ENCODE measurements at regions not wholly inside any gene's neighbourhood (a gene's known extent, or its start where the extent isn't known, plus 50 kb on each side); places are given as distances from the start of the nearest gene placed in this dataset.

DNA sequence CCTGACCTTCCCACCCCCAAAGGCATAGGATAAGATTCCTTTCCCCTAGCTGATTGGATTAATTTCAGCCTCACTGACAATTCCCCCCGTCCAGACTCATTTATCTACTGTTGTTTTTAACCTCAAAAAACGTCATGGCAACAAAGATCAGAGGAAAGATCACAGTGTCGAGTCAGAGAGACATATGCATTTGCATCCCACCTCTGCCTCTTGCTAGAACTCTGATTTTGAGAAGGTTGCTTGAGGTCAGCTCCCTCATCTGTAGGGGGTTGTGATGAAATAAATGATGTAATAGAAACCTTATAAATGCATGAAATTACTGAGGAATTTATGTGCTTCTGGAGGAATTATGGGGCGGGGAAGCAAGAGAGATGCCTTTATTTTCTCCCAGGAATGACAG, 53.3 kb upstream of the SYN3 start:
- peaks cover 0 to 8% (median 0%) of the 10 kb centered on the region in 7 donors for H3K27me3 ChIP-seq (replicated peaks in 1 of 7)
- TF ChIP-seq POLR2A (IDR thresholded peaks at IDR 0.05) (no peak), POLR2AphosphoS5 (IDR thresholded peaks at IDR 0.05) (no peak)
- TF ChIP-seq, protein P1, sequence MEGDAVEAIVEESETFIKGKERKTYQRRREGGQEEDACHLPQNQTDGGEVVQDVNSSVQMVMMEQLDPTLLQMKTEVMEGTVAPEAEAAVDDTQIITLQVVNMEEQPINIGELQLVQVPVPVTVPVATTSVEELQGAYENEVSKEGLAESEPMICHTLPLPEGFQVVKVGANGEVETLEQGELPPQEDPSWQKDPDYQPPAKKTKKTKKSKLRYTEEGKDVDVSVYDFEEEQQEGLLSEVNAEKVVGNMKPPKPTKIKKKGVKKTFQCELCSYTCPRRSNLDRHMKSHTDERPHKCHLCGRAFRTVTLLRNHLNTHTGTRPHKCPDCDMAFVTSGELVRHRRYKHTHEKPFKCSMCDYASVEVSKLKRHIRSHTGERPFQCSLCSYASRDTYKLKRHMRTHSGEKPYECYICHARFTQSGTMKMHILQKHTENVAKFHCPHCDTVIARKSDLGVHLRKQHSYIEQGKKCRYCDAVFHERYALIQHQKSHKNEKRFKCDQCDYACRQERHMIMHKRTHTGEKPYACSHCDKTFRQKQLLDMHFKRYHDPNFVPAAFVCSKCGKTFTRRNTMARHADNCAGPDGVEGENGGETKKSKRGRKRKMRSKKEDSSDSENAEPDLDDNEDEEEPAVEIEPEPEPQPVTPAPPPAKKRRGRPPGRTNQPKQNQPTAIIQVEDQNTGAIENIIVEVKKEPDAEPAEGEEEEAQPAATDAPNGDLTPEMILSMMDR (IDR thresholded peaks at IDR 0.05 in 8 of 11, conservative IDR thresholded peaks at IDR 0.05 in 3 of 11): no peak
- WGBS, 5 donors: 20 to 67% (median 36%) methylated on average over 3 to 4 of the region's 4 CpGs
- intact Hi-C loops (cut with DNase I; ENCODE audit: low total_unique reads): no loop called here
- H3K4me3 ChIP-seq: no peak overlapping the region
- H3K9me3 ChIP-seq: no peaks in the 10 kb centered on the region
- H3K36me3 ChIP-seq: no peaks in the 10 kb centered on the region
- DNase-seq: no peak
- H3K27ac ChIP-seq: no peak overlapping the region
- no peaks in the 10 kb centered on the region for H3K4me1 ChIP-seq

DNA sequence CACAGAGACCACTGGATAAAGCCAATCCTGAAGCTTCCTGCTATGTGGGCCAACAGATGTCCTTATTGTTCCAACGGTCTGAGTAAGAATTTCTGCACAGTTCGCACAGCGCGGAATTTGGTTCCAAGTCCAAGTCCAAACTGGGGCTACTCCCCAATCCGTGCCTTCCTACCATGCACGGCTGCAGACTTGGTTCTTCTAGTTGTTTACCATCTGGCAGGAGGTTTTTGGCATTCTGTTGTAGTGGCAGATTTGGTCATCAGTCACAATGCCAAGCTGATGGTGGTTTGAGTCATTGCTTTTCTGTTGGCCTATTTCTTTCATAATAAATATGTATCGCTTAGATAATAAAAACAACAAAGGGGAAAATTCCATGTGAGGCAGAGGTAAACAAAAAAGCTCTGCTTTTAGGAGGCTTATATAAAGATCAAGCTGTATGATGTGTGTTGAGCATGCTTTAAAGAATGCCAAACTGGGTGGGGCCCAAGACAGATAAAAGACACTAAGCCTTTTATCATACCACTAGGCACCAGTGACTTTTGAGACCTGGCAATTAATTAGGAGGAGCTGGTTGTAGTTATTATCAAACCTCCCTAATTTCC, 52.5 kb upstream of the SYN3 start:
- WGBS, 5 donors: 88 to 95% (median 93%) methylated on average over 7 of the region's 7 CpGs
- no peak for TF ChIP-seq POLR2AphosphoS5 (IDR thresholded peaks at IDR 0.05)
- TF ChIP-seq POLR2A (IDR thresholded peaks at IDR 0.05): no peak
- TF ChIP-seq, protein P1 (IDR thresholded peaks at IDR 0.05 in 8 of 11, conservative IDR thresholded peaks at IDR 0.05 in 3 of 11): no peak
- no peaks in the 10 kb centered on the region for H3K9me3 ChIP-seq
- H3K27me3 ChIP-seq (replicated peaks in 1 of 7): peaks cover 0 to 14% (median 0%) of the 10 kb centered on the region in 7 donors
- DNase-seq: no peak
- no peaks in the 10 kb centered on the region for H3K36me3 ChIP-seq
- no peak overlapping the region for H3K4me3 ChIP-seq
- no peaks in the 10 kb centered on the region for H3K4me1 ChIP-seq
- intact Hi-C loops (cut with DNase I; ENCODE audit: low total_unique reads): no loop called here
- H3K27ac ChIP-seq: no peak overlapping the region

DNA sequence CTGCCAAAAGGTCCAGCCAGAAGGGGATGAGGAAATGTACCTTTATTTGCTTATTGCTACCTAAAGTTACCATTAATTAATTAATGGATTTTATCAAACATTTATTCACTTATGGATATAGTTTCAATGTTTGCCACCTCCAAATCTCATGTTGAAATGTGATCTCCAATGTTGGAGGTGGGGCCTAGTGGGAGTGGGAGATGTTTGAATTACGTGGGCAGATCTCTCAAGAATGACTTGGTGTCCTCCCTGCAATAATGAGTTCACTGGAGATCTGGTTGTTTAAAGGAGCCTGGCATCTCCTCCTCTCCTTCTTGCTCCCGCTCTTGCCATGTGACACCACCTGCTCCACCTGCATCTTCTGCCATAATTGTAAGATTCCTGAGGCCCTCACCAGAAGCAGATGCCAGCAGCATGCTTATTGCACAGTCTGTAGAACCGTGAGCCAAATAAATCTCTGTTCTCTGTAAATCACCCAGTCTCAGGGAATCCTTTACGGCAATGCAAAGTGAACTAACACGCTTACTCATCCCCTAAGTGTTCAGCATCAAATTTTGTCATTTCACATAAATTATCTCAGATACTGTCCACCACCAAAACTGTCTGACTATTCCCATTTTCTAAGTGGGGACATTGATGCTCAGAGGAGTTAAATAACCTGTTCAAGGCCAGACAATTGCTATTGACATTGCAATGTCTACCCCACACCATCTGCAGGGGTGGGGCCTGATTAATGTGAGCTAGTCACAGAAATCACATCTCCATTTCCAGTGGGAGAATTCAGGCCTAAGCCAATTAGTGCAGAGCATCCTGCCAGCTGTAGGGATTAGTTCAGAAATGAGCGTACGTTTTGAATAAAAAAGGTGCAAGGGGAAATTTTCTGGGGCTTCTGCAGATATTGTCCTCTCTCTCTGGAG, 51.6 kb upstream of the SYN3 start:
- Histone ChIP-seq H3K27me3 (replicated peaks in 1 of 7) (peaks cover 0 to 21% (median 3%) of the 10 kb centered on the region in 7 donors), H3K36me3 (no peaks in the 10 kb centered on the region), H3K9me3 (no peaks in the 10 kb centered on the region), H3K4me3 (no peak overlapping the region), H3K27ac (no peak overlapping the region), H3K4me1 (no peaks in the 10 kb centered on the region)
- 77 to 86% (median 82%) methylated on average over 7 of the region's 7 CpGs for WGBS, 5 donors
- DNase-seq: no peak
- intact Hi-C loops (cut with DNase I; ENCODE audit: low total_unique reads): no loop called here
- TF ChIP-seq, protein P1 (IDR thresholded peaks at IDR 0.05 in 8 of 11, conservative IDR thresholded peaks at IDR 0.05 in 3 of 11): no peak
- no peak for TF ChIP-seq POLR2A (IDR thresholded peaks at IDR 0.05)
- TF ChIP-seq POLR2AphosphoS5 (IDR thresholded peaks at IDR 0.05): no peak

DNA sequence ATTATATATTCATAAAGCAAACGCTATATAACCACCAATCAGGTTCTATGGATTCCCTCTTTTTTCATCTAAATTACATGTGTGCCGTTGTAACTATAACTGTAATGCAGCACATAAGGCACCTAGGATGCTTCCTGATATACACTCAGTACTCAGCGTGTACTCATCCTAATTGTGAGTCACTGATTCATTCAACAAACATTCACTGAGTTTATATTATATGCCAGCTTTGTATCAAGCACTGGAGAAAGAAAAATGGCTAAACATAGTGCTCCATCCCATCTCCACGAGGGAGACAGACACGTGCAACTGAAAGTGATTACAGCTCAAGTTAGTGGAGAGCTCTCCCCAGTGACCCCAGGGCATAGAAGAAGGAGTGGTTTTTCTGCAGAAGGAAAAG, 49.9 kb upstream of the SYN3 start:
- H3K27ac ChIP-seq: no peak overlapping the region
- peaks cover 0 to 14% (median 9%) of the 10 kb centered on the region in 8 donors for H3K9me3 ChIP-seq
- intact Hi-C loops (cut with DNase I; ENCODE audit: low total_unique reads): no loop called here
- 64 to 80% (median 75%) methylated on average over 5 of the region's 5 CpGs for WGBS, 5 donors
- H3K4me3 ChIP-seq: no peak overlapping the region
- H3K27me3 ChIP-seq (replicated peaks in 1 of 7): peaks cover 0 to 18% (median 3%) of the 10 kb centered on the region in 7 donors
- no peaks in the 10 kb centered on the region for H3K36me3 ChIP-seq
- DNase-seq: no peak
- TF ChIP-seq, protein P1 (IDR thresholded peaks at IDR 0.05 in 8 of 11, conservative IDR thresholded peaks at IDR 0.05 in 3 of 11): no peak
- TF ChIP-seq POLR2AphosphoS5 (IDR thresholded peaks at IDR 0.05): no peak
- TF ChIP-seq POLR2A (IDR thresholded peaks at IDR 0.05): no peak
- H3K4me1 ChIP-seq: no peaks in the 10 kb centered on the region

Data from spleen (tissue), 11 donors.